ENCODE measurements at regions not wholly inside any gene's neighbourhood (a gene's known extent, or its start where the extent isn't known, plus 50 kb on each side); places are given as distances from the start of the nearest gene placed in this dataset.

DNA sequence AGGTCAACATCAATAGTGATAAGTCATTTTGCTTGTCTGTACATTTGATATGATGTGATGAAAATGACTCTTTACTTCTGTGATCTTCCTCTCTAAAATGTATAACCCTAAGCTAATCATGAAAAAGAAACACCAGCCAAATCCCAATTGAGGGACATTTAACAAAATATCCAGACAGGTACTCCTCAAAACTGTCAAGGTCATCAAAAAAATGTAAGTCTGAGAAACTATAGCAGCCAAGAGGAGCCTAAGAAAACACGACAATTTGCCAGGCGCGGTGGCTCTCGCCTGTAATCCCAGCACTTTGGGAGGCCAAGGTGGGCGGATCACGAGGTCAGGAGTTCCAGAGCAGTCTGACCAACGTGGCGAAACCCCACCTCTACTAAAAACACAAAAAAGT lies 708.5 kb upstream of the ID4 start:
- TF ChIP-seq, protein P1, sequence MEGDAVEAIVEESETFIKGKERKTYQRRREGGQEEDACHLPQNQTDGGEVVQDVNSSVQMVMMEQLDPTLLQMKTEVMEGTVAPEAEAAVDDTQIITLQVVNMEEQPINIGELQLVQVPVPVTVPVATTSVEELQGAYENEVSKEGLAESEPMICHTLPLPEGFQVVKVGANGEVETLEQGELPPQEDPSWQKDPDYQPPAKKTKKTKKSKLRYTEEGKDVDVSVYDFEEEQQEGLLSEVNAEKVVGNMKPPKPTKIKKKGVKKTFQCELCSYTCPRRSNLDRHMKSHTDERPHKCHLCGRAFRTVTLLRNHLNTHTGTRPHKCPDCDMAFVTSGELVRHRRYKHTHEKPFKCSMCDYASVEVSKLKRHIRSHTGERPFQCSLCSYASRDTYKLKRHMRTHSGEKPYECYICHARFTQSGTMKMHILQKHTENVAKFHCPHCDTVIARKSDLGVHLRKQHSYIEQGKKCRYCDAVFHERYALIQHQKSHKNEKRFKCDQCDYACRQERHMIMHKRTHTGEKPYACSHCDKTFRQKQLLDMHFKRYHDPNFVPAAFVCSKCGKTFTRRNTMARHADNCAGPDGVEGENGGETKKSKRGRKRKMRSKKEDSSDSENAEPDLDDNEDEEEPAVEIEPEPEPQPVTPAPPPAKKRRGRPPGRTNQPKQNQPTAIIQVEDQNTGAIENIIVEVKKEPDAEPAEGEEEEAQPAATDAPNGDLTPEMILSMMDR (conservative IDR thresholded peaks at IDR 0.05): no peak
- H3K27ac ChIP-seq: no peak overlapping the region

DNA sequence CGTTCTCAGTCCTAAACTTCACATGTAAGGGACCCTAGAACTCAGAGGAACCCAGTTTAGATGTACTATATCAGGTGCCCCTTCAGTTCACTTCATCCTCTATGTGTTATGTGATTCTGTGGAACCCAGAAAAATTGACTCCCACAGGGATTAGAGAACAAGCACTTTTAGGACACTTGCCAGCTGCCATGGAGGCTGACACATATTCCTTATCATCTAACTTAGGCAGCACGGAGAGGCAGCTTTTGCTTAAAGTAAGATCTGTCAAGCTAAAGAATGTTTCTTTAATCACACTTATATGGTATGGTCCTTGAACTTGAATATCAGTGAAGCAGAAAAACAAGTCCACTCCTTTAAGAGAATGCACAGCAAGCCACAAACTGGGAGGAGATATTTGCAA lies 701.5 kb upstream of the ID4 start:
- no peak overlapping the region for H3K27ac ChIP-seq
- TF ChIP-seq, protein P1 (conservative IDR thresholded peaks at IDR 0.05): no peak

DNA sequence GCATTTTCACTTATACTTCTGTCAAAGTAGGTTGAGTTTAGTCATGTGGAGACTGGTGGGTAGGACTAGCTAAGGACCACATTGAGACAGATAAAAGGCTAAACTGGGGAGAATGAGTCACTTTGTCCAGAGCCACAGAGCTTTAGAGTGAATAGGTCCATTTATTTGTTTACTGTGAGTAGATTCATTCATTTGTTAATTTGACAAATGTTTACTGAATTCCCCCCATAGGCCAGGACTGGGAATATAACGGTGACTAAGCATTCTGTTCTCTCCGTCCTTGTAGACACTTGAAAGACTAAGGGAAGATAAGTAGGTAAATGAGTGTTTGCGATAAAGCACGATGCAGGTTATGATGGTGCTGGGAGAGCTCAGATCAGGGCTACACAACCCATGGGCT lies 699.7 kb upstream of the ID4 start:
- TF ChIP-seq, protein P1 (conservative IDR thresholded peaks at IDR 0.05): no peak

DNA sequence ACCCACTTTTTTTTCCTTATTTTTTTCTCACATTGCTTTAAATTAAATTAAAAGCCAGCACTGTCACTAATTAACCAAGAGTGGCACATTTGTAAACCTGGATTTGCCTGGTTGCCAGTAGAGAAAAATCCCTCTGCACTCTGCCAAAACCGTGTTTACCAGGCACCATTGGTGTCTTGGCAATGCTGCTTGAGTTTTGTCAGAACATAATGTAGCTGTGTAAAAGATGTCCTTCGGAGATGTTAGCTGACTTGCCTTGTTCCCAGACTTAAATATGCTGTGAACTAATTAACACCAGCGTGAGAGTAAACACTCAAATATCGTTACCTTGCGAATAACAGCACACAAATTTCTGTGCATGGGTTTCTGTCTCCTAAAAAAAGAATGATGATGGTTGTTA lies 694.9 kb upstream of the ID4 start:
- TF ChIP-seq, protein P1 (conservative IDR thresholded peaks at IDR 0.05): no peak
- H3K27ac ChIP-seq: no peak overlapping the region

More for the DNA sequence above, 699.7 kb upstream of the ID4 start:
- no peak overlapping the region for H3K27ac ChIP-seq

DNA sequence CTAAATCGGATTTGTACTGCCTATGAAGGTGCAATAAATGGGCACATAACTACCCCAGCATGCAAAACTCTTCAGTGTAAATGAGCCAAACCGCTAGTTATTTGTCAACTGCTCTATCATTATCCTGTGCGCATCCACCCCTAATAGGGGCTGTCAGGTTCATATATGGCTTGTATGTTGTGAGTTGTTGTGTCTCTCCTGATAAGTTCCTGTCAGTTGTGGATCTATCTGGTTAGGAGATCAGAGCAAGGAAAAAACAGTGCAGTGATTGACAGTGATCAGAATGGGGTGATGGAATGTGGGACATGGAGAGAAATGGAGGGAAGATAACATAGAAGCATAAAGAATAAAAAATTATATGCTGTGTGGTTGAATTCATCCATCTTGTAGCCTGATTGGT lies 686.9 kb upstream of the ID4 start:
- H3K27ac ChIP-seq: no peak overlapping the region
- TF ChIP-seq, protein P1 (conservative IDR thresholded peaks at IDR 0.05): no peak

DNA sequence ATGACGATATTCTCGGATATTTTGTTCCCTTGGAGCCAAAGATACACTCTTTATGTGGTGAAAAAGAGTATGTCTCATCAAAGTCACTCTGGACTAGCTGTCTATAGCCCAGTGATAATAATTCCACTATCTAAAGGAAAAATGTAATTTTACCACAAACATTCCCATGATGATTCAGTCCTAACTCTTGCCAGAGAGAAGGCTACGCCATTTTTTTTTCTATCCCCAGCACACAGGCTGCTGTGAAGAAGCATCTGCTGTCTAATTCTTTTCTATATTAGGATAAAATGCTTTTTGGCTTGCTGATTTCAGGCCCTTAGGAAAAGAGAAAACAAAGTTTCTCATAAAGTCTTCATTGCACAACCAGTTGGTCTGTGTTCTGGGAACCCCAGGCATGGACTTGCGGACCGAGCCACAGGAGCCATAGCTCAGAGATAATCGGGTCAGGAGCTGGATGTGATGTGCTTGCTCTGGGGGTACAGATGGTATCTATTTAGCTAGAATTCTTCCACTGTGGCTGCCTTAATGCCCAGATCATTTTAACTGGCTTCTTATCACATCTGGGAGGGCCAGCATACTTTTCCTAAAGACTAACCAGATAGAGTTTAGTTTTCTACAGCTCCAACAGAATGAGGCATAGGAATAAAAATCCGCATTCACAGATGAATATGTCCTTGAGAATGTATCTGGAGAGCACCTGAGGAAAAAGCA lies 683.7 kb upstream of the ID4 start:
- TF ChIP-seq, protein P1 (conservative IDR thresholded peaks at IDR 0.05): no peak
- no peak overlapping the region for H3K27ac ChIP-seq

DNA sequence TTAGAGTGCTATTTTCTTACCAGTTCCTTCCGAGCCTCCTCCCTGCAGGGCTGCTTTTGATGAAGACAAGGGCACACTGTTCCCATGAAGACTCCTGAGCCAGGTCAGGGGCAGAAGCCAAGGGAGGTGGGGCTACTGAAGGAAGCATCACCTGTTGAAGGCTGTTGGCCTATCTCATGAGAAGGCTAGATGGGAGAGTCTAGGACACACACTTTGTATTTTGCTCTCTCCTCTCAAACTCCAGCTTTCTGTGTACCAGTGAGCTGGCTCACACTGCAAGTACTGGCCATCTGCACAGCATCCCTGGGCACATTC lies 683.2 kb upstream of the ID4 start:
- TF ChIP-seq, protein P1 (conservative IDR thresholded peaks at IDR 0.05): no peak
- H3K27ac ChIP-seq: no peak overlapping the region
